ENCODE measurements at regions not wholly inside any gene's neighbourhood (a gene's known extent, or its start where the extent isn't known, plus 50 kb on each side); places are given as distances from the start of the nearest gene placed in this dataset.
"Not testable (repeated sequence)": the region's sequence is repeated elsewhere in the genome, so short reads cannot be mapped to it uniquely, and the experiment has no call there.

- Mint-ChIP-seq H3K4me1 (ENCODE audit: unreplicated experiment) (no peaks in the 10 kb centered on the region), H3K9me3 (ENCODE audit: unreplicated experiment) (peaks cover 23% of the 10 kb centered on the region), H3K27me3 (ENCODE audit: unreplicated experiment) (no peaks in the 10 kb centered on the region), H3K27ac (ENCODE audit: unreplicated experiment) (no peak overlapping the region), H3K36me3 (ENCODE audit: unreplicated experiment) (no peaks in the 10 kb centered on the region), H3K4me3 (ENCODE audit: unreplicated experiment) (no peak overlapping the region)
- no peak for TF ChIP-seq CTCF (IDR thresholded peaks at IDR 0.05)
- DNase-seq (ENCODE audit: extremely low spot score, unreplicated experiment), result no peak
Measured at GRCh38 chr16:62814891-62815290, 778.7 kb upstream of the CDH8 start.

GRCh38 chr16:62805221-62805857 is 769.1 kb upstream of the CDH8 start:
- no peak for DNase-seq (ENCODE audit: extremely low spot score, unreplicated experiment)
- H3K4me3 Mint-ChIP-seq (ENCODE audit: unreplicated experiment), result no peak overlapping the region
- no peak for TF ChIP-seq CTCF (IDR thresholded peaks at IDR 0.05)
- peaks cover 5% of the 10 kb centered on the region for H3K9me3 Mint-ChIP-seq (ENCODE audit: unreplicated experiment)
- no peak overlapping the region for H3K27ac Mint-ChIP-seq (ENCODE audit: unreplicated experiment)
- no peaks in the 10 kb centered on the region for H3K4me1 Mint-ChIP-seq (ENCODE audit: unreplicated experiment)
- no peaks in the 10 kb centered on the region for H3K36me3 Mint-ChIP-seq (ENCODE audit: unreplicated experiment)
- no peaks in the 10 kb centered on the region for H3K27me3 Mint-ChIP-seq (ENCODE audit: unreplicated experiment)

GRCh38 chr16:62794724-62795123 is 758.5 kb upstream of the CDH8 start:
- Mint-ChIP-seq H3K36me3 (ENCODE audit: unreplicated experiment) (no peaks in the 10 kb centered on the region), H3K9me3 (ENCODE audit: unreplicated experiment) (peaks cover 24% of the 10 kb centered on the region), H3K4me3 (ENCODE audit: unreplicated experiment) (no peak overlapping the region), H3K27ac (ENCODE audit: unreplicated experiment) (no peak overlapping the region), H3K27me3 (ENCODE audit: unreplicated experiment) (no peaks in the 10 kb centered on the region), H3K4me1 (ENCODE audit: unreplicated experiment) (no peaks in the 10 kb centered on the region)
- TF ChIP-seq CTCF (IDR thresholded peaks at IDR 0.05), result no peak
- DNase-seq (ENCODE audit: extremely low spot score, unreplicated experiment), result no peak

- peaks cover 13% of the 10 kb centered on the region for H3K9me3 Mint-ChIP-seq (ENCODE audit: unreplicated experiment)
- not testable (repeated sequence) for H3K27ac Mint-ChIP-seq (ENCODE audit: unreplicated experiment); H3K4me3 Mint-ChIP-seq (ENCODE audit: unreplicated experiment); H3K36me3 Mint-ChIP-seq (ENCODE audit: unreplicated experiment); DNase-seq (ENCODE audit: extremely low spot score, unreplicated experiment); H3K4me1 Mint-ChIP-seq (ENCODE audit: unreplicated experiment); H3K27me3 Mint-ChIP-seq (ENCODE audit: unreplicated experiment)
Measured at GRCh38 chr16:62780081-62780480, 743.8 kb upstream of the CDH8 start.

- H3K27ac Mint-ChIP-seq (ENCODE audit: unreplicated experiment), result no peak overlapping the region
- H3K27me3 Mint-ChIP-seq (ENCODE audit: unreplicated experiment), result no peaks in the 10 kb centered on the region
- no peak for TF ChIP-seq CTCF (IDR thresholded peaks at IDR 0.05)
- no peak for DNase-seq (ENCODE audit: extremely low spot score, unreplicated experiment)
- peaks cover 9% of the 10 kb centered on the region for H3K9me3 Mint-ChIP-seq (ENCODE audit: unreplicated experiment)
- H3K36me3 Mint-ChIP-seq (ENCODE audit: unreplicated experiment), result no peaks in the 10 kb centered on the region
- H3K4me1 Mint-ChIP-seq (ENCODE audit: unreplicated experiment), result no peaks in the 10 kb centered on the region
- H3K4me3 Mint-ChIP-seq (ENCODE audit: unreplicated experiment), result no peak overlapping the region
Measured at GRCh38 chr16:62764572-62764971, 728.3 kb upstream of the CDH8 start.

- Mint-ChIP-seq H3K9me3 (ENCODE audit: unreplicated experiment) (peaks cover 22% of the 10 kb centered on the region), H3K4me1 (ENCODE audit: unreplicated experiment) (no peaks in the 10 kb centered on the region), H3K27me3 (ENCODE audit: unreplicated experiment) (no peaks in the 10 kb centered on the region), H3K36me3 (ENCODE audit: unreplicated experiment) (no peaks in the 10 kb centered on the region), H3K4me3 (ENCODE audit: unreplicated experiment) (no peak overlapping the region), H3K27ac (ENCODE audit: unreplicated experiment) (no peak overlapping the region)
- no peak for DNase-seq (ENCODE audit: extremely low spot score, unreplicated experiment)
- TF ChIP-seq CTCF (IDR thresholded peaks at IDR 0.05), result no peak
Measured at GRCh38 chr16:62760398-62760797, 724.2 kb upstream of the CDH8 start.
